CD4-positive, alpha-beta T cell treated with Interleukin-10 for 1 hour (primary cell): ENCODE measurements at regions not wholly inside any gene's neighbourhood (a gene's known extent, or its start where the extent isn't known, plus 50 kb on each side); places are given as distances from the start of the nearest gene placed in this dataset.
"Not testable (repeated sequence)": the region's sequence is repeated elsewhere in the genome, so short reads cannot be mapped to it uniquely, and the experiment has no call there.

Experiments used
- DNase-seq: peaks from one replicate; pipeline ENCODE4 v3.0.0-alpha.2; 2020

- no peak for DNase-seq
Observed at GRCh38 chr4:103842076-103842475, 122.3 kb upstream of the TACR3 start.

GRCh38 chr4:103810308-103810707, 90.5 kb upstream of the TACR3 start:
- DNase-seq, result not testable (repeated sequence)

- DNase-seq, result no peak
Observed at GRCh38 chr4:103802766-103803165, 83.0 kb upstream of the TACR3 start.

- no peak for DNase-seq
Observed at GRCh38 chr4:103787057-103787456, 67.3 kb upstream of the TACR3 start.

GRCh38 chr4:103786593-103786992, 66.8 kb upstream of the TACR3 start:
- DNase-seq, result no peak

- DNase-seq, result no peak
Observed at GRCh38 chr4:103786014-103786413, 66.2 kb upstream of the TACR3 start.

- DNase-seq, result no peak
Observed at GRCh38 chr4:103778221-103778620, 58.4 kb upstream of the TACR3 start.

GRCh38 chr4:103774326-103774825, 54.6 kb upstream of the TACR3 start:
- DNase-seq, result no peak

- DNase-seq, result no peak
Observed at GRCh38 chr4:103773691-103774231, 54.0 kb upstream of the TACR3 start.
